Glutamatergic neuron (in vitro differentiated cells): ENCODE measurements at regions not wholly inside any gene's neighbourhood (a gene's known extent, or its start where the extent isn't known, plus 50 kb on each side); places are given as distances from the start of the nearest gene placed in this dataset.

Source experiments
- DNase-seq: peaks from one replicate; pipeline ENCODE4 v3.0.0; 2022
- H3K27ac Mint-ChIP-seq: one replicate; pipeline ENCODE4 v1.8.0; 2020; ENCODE audit warnings: mild to moderate bottlenecking, mixed read lengths, inconsistent platforms; ENCODE audit not compliant: unreplicated experiment
- H3K27me3 Mint-ChIP-seq: one replicate; pipeline ENCODE4 v1.8.0; 2020; ENCODE audit warnings: mild to moderate bottlenecking, moderate library complexity, mixed read lengths, inconsistent platforms; ENCODE audit not compliant: unreplicated experiment
- H3K36me3 Mint-ChIP-seq: one replicate; pipeline ENCODE4 v1.8.0; 2020; ENCODE audit warnings: mild to moderate bottlenecking, mixed read lengths, inconsistent platforms; ENCODE audit not compliant: unreplicated experiment
- H3K4me1 Mint-ChIP-seq: one replicate; pipeline ENCODE4 v1.8.0; 2020; ENCODE audit warnings: mild to moderate bottlenecking, low read depth, mixed read lengths, inconsistent platforms; ENCODE audit not compliant: unreplicated experiment
- H3K4me3 Mint-ChIP-seq: one replicate; pipeline ENCODE4 v1.8.0; 2020; ENCODE audit warnings: mild to moderate bottlenecking, mixed read lengths, inconsistent platforms; ENCODE audit not compliant: unreplicated experiment
- H3K9me3 Mint-ChIP-seq: one replicate; pipeline ENCODE4 v1.8.0; 2020; ENCODE audit warnings: mild to moderate bottlenecking, moderate library complexity, mixed read lengths, inconsistent platforms; ENCODE audit not compliant: unreplicated experiment
- CTCF ChIP-seq: fragments of 200-600 bp; sonication (generic); IDR thresholded peaks from one replicate; pipeline ENCODE4 v1.5.0; 2021; ENCODE audit not compliant: partially characterized antibody, unreplicated experiment

- Mint-ChIP-seq H3K36me3 (no peaks in the 10 kb centered on the region), H3K27ac (no peak overlapping the region), H3K4me3 (no peak overlapping the region), H3K4me1 (no peaks in the 10 kb centered on the region), H3K9me3 (peaks cover 9% of the 10 kb centered on the region), H3K27me3 (peaks cover 4% of the 10 kb centered on the region)
- TF ChIP-seq CTCF, result no peak
- no peak for DNase-seq
Observed at GRCh38 chr15:25224396-25224795, 214.4 kb downstream of the UBE3A start.

GRCh38 chr15:25226360-25226759 is 212.5 kb downstream of the UBE3A start:
- H3K27me3 Mint-ChIP-seq, result peaks cover 2% of the 10 kb centered on the region
- no peaks in the 10 kb centered on the region for H3K36me3 Mint-ChIP-seq

GRCh38 chr15:25228261-25228660 is 210.6 kb downstream of the UBE3A start:
- no peaks in the 10 kb centered on the region for H3K36me3 Mint-ChIP-seq
- no peaks in the 10 kb centered on the region for H3K4me1 Mint-ChIP-seq
- H3K27me3 Mint-ChIP-seq, result peaks cover 2% of the 10 kb centered on the region
- no peak overlapping the region for H3K4me3 Mint-ChIP-seq
- TF ChIP-seq CTCF, result no peak
- no peak for DNase-seq
- H3K9me3 Mint-ChIP-seq, result peaks cover 6% of the 10 kb centered on the region
- H3K27ac Mint-ChIP-seq, result no peak overlapping the region

More at GRCh38 chr15:25226360-25226759, 212.5 kb downstream of the UBE3A start:
- Mint-ChIP-seq H3K9me3 (peaks cover 6% of the 10 kb centered on the region), H3K27ac (no peak overlapping the region), H3K4me3 (no peak overlapping the region), H3K4me1 (no peaks in the 10 kb centered on the region)
- DNase-seq, result no peak
- no peak for TF ChIP-seq CTCF

GRCh38 chr15:25230442-25230841 is 208.4 kb downstream of the UBE3A start:
- TF ChIP-seq CTCF, result no peak
- Mint-ChIP-seq H3K9me3 (peaks cover 4% of the 10 kb centered on the region), H3K27me3 (peaks cover 4% of the 10 kb centered on the region), H3K36me3 (peaks cover 4% of the 10 kb centered on the region), H3K4me3 (no peak overlapping the region), H3K27ac (no peak overlapping the region), H3K4me1 (no peaks in the 10 kb centered on the region)
- DNase-seq, result no peak

- H3K36me3 Mint-ChIP-seq, result peaks cover 4% of the 10 kb centered on the region
- no peak for TF ChIP-seq CTCF
- H3K4me3 Mint-ChIP-seq, result no peak overlapping the region
- no peak for DNase-seq
- H3K9me3 Mint-ChIP-seq, result peaks cover 3% of the 10 kb centered on the region
- H3K27ac Mint-ChIP-seq, result no peak overlapping the region
- peaks cover 6% of the 10 kb centered on the region for H3K27me3 Mint-ChIP-seq
- no peaks in the 10 kb centered on the region for H3K4me1 Mint-ChIP-seq
Observed at GRCh38 chr15:25233766-25234350, 205.0 kb downstream of the UBE3A start.
